ENCODE measurements at regions not wholly inside any gene's neighbourhood (a gene's known extent, or its start where the extent isn't known, plus 50 kb on each side); places are given as distances from the start of the nearest gene placed in this dataset.

GRCh38 chr4:133741766-133742165 is 459.8 kb downstream of the PABPC4L start:
- no peaks in the 10 kb centered on the region for H3K27me3 ChIP-seq (replicated peaks; ENCODE audit: insufficient read depth)
- TF ChIP-seq CTCF (IDR thresholded peaks at IDR 0.05), result no peak
- no peak for ATAC-seq (ENCODE audit: insufficient number of reproducible peaks, low FRiP score, low read depth)
- H3K9me3 ChIP-seq, result no peaks in the 10 kb centered on the region
- no peak overlapping the region for H3K4me3 ChIP-seq
- H3K27ac ChIP-seq, result no peak overlapping the region
- no peak for DNase-seq (ENCODE audit: low spot score)
- H3K36me3 ChIP-seq, result no peaks in the 10 kb centered on the region
- no peaks in the 10 kb centered on the region for H3K4me1 ChIP-seq (ENCODE audit: control insufficient read depth in 1 of 2, low read depth in 2 of 2)

- H3K36me3 ChIP-seq, result no peaks in the 10 kb centered on the region
- no peaks in the 10 kb centered on the region for H3K9me3 ChIP-seq
- H3K27ac ChIP-seq, result no peak overlapping the region
- DNase-seq (ENCODE audit: low spot score) (no peak), ATAC-seq (ENCODE audit: insufficient number of reproducible peaks, low FRiP score, low read depth) (no peak)
- H3K27me3 ChIP-seq (replicated peaks; ENCODE audit: insufficient read depth), result no peaks in the 10 kb centered on the region
- TF ChIP-seq CTCF (IDR thresholded peaks at IDR 0.05), result no peak
- H3K4me1 ChIP-seq (ENCODE audit: control insufficient read depth in 1 of 2, low read depth in 2 of 2), result peaks cover 10 to 11% of the 10 kb centered on the region in 2 donors
- no peak overlapping the region for H3K4me3 ChIP-seq
These were observed 481.6 kb downstream of the PABPC4L start for GRCh38 chr4:133720001-133720400.

- Histone ChIP-seq H3K27ac (no peak overlapping the region), H3K27me3 (replicated peaks; ENCODE audit: insufficient read depth) (no peaks in the 10 kb centered on the region), H3K9me3 (no peaks in the 10 kb centered on the region), H3K36me3 (no peaks in the 10 kb centered on the region), H3K4me1 (ENCODE audit: control insufficient read depth in 1 of 2, low read depth in 2 of 2) (peaks cover 12% of the 10 kb centered on the region in 2 donors), H3K4me3 (no peak overlapping the region)
- no peak for ATAC-seq (ENCODE audit: insufficient number of reproducible peaks, low FRiP score, low read depth)
- no peak for DNase-seq (ENCODE audit: low spot score)
- no peak for TF ChIP-seq CTCF (IDR thresholded peaks at IDR 0.05)
These were observed 482.5 kb downstream of the PABPC4L start for GRCh38 chr4:133719098-133719497.

- no peak overlapping the region for H3K4me3 ChIP-seq
- no peaks in the 10 kb centered on the region for H3K9me3 ChIP-seq
- no peak for DNase-seq (ENCODE audit: low spot score)
- no peaks in the 10 kb centered on the region for H3K36me3 ChIP-seq
- H3K4me1 ChIP-seq (ENCODE audit: control insufficient read depth in 1 of 2, low read depth in 2 of 2), result peaks cover 12 to 13% of the 10 kb centered on the region in 2 donors
- H3K27ac ChIP-seq, result no peak overlapping the region
- TF ChIP-seq CTCF (IDR thresholded peaks at IDR 0.05), result no peak
- H3K27me3 ChIP-seq (replicated peaks; ENCODE audit: insufficient read depth), result no peaks in the 10 kb centered on the region
- ATAC-seq (ENCODE audit: insufficient number of reproducible peaks, low FRiP score, low read depth), result no peak
These were observed 487.4 kb downstream of the PABPC4L start for GRCh38 chr4:133714211-133714610.

- Histone ChIP-seq H3K9me3 (no peaks in the 10 kb centered on the region), H3K4me3 (no peak overlapping the region), H3K27me3 (replicated peaks; ENCODE audit: insufficient read depth) (no peaks in the 10 kb centered on the region), H3K36me3 (no peaks in the 10 kb centered on the region), H3K4me1 (ENCODE audit: control insufficient read depth in 1 of 2, low read depth in 2 of 2) (peaks cover 12 to 13% of the 10 kb centered on the region in 2 donors), H3K27ac (peak overlapping the region in 1 of 2 donors; percentile 26)
- no peak for ATAC-seq (ENCODE audit: insufficient number of reproducible peaks, low FRiP score, low read depth)
- no peak for DNase-seq (ENCODE audit: low spot score)
- TF ChIP-seq CTCF (IDR thresholded peaks at IDR 0.05), result no peak
These were observed 488.2 kb downstream of the PABPC4L start for GRCh38 chr4:133713340-133713739.

All from thoracic aorta (tissue), 2 donors.